Activated naive CD4-positive, alpha-beta T cell treated with anti-CD3 and anti-CD28 coated beads, Interleukin-2, amount 10 ng/mL, durations not matched to agents 7 days and 5 days (primary cell): ENCODE measurements at regions not wholly inside any gene's neighbourhood (a gene's known extent, or its start where the extent isn't known, plus 50 kb on each side); places are given as distances from the start of the nearest gene placed in this dataset.

Source experiments
- CTCF ChIA-PET: fragments of 350-600 bp; sonication (Branson Sonifier 250); formaldehyde crosslinking; loops from one replicate; lab custom pipeline; 2021; ENCODE audit warnings: antibody characterized with exemption; lab: Charles Lee
- DNase-seq: peaks from one replicate; pipeline ENCODE4 v3.0.0-alpha.2; 2020
- H3K27ac Mint-ChIP-seq: one replicate; pipeline ENCODE4 v1.8.0; 2021; ENCODE audit warnings: mild to moderate bottlenecking, moderate library complexity, mixed read lengths
- H3K27me3 Mint-ChIP-seq: one replicate; pipeline ENCODE4 v1.8.0; 2021; ENCODE audit warnings: mild to moderate bottlenecking, mixed read lengths
- H3K36me3 Mint-ChIP-seq: one replicate; pipeline ENCODE4 v1.8.0; 2021; ENCODE audit warnings: mixed read lengths
- H3K4me1 Mint-ChIP-seq: one replicate; pipeline ENCODE4 v1.8.0; 2021; ENCODE audit warnings: mixed read lengths
- H3K4me3 Mint-ChIP-seq: one replicate; pipeline ENCODE4 v1.8.0; 2021; ENCODE audit warnings: mild to moderate bottlenecking, moderate library complexity, mixed read lengths
- H3K9me3 Mint-ChIP-seq: one replicate; pipeline ENCODE4 v1.8.0; 2021; ENCODE audit warnings: mixed read lengths

DNA sequence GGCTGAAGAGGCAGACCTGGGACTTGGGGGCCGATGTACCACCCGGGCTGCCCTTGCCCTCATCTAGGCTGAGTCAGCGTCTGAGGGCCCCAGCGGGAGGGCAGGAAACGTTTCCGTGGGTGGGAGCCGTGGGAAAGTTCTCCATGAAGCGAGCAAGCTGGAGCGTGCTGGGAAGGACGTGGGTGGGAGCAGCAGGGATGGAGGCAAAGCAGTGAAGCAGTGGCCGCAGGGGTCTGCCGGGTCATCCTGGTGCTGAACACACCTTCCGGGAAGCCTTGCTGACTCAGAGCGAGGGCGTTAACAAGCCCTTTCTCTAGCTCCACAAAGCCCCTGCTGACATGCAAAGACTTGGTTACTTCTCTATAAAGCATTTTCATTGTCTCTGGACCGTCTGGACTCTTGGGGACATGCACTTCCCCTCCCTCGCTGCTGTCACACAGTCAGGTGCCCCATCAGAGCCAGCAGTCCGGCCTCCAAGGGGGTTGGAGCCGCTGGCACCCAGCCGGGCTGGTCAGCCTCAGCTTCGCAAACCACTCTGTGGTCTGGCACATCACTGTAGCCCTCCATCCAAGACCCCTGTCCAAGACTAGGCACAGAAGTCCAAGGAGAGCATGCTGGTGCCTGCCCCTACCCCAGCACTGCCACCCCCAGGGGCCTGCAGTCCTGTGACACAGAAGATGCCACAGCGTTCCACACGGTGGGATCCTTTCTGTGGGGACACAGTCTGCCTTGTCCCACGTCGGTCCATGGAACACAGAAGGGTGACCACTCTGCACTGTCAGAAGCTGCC is 115.1 kb upstream of the GPC1 start:
- CTCF ChIA-PET: no interaction called here
- no peaks in the 10 kb centered on the region for H3K9me3 Mint-ChIP-seq
- no peaks in the 10 kb centered on the region for H3K36me3 Mint-ChIP-seq
- peaks cover 14% of the 10 kb centered on the region for H3K27me3 Mint-ChIP-seq
- no peak for DNase-seq
- no peak overlapping the region for H3K27ac Mint-ChIP-seq
- no peak overlapping the region for H3K4me3 Mint-ChIP-seq
- H3K4me1 Mint-ChIP-seq: no peaks in the 10 kb centered on the region

DNA sequence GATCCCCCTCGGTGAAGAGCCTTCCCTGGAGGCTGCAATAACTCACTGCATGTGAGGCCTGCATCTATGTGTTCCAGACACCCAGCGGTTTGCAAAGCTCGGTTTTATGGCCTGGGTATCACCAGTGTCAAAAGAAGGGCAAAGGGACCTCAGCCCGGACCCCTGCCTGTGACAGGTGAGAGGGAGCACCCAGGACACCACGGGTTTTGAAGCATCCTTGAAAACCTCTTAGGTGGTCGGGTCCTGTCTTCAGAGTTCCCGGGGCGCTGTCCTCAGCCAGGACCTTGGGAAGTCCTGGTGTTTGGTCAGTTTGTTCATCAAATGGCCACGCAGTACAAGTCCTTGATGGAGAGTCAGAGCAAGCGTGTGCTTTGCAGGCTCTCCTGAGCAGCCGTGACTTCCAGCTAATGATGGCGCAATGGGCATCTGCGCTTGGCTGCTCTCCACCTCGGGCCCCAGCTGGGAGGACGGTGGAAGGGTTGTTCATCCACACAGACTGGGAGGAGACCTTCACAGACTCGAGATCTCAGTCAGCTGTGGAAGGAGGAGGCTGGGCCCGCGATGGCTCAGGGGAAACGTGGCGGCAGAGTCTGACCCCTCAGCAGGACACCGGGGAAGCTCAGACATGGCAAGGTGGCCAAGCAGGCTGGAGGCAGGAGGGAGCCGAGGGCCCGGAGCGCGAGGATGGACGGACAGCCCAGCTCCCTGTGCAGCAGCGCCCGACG is 113.1 kb upstream of the GPC1 start:
- H3K9me3 Mint-ChIP-seq: no peaks in the 10 kb centered on the region
- H3K36me3 Mint-ChIP-seq: no peaks in the 10 kb centered on the region
- no peak for DNase-seq
- CTCF ChIA-PET: no interaction called here
- H3K4me1 Mint-ChIP-seq: no peaks in the 10 kb centered on the region
- peaks cover 10% of the 10 kb centered on the region for H3K27me3 Mint-ChIP-seq
- no peak overlapping the region for H3K27ac Mint-ChIP-seq
- no peak overlapping the region for H3K4me3 Mint-ChIP-seq

DNA sequence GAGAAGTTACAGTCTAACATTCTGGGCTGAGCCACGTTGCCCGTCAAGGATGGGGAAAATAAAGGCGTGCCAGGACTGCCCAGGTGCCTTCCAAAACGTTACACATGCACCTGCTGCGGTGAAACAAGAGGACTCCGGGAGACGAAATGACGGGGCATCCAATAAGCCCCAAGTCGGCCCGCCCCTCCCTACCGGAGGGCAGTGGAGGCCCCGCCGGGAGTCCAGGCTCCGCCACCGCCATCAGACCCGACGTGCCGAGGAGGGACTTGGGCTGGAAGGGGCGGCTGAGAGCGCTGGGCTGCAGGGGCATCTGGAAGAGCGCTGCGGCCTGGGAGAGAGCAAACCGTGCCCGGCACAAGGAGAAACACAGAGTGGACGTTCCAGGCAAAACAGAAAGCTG is 112.5 kb upstream of the GPC1 start:
- H3K9me3 Mint-ChIP-seq: no peaks in the 10 kb centered on the region
- no peak overlapping the region for H3K4me3 Mint-ChIP-seq
- no peak overlapping the region for H3K27ac Mint-ChIP-seq
- no peaks in the 10 kb centered on the region for H3K36me3 Mint-ChIP-seq
- no peak for DNase-seq
- CTCF ChIA-PET: no interaction called here
- no peaks in the 10 kb centered on the region for H3K4me1 Mint-ChIP-seq
- H3K27me3 Mint-ChIP-seq: peaks cover 10% of the 10 kb centered on the region

DNA sequence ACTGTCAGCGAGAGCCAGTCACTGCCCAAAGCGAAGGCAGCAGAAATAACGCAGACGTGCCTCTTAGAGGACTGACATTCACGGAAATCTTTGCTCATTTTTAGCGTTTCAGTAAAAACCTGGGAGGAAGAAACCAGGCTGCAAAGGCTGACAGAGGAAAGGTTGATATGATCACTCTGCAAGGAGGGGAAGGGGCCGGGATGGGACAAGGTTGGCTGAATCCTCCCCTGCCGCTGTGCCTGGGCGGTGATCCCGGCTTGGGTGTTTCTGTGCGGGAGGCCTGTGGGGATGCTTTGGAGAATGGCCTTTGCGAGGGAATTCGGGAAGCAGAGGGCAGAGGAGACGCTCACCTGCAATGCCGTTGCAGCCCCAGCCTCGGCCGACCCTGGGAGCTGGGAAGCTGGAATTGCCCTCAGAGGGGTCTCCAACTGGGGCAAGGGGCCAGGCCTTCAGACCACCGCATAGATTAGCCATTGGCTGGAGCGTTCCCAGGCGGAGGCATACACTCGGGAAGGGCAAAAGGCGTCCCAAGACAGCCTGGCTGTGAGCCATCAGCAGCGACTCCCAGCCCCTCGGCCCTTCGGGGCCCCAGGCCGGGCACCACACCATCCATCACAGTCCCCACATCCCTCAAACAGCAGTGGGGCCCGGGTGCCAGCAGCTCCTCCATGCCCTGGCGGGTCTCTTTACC is 111.7 kb upstream of the GPC1 start:
- CTCF ChIA-PET: no interaction called here
- Mint-ChIP-seq H3K36me3 (no peaks in the 10 kb centered on the region), H3K4me3 (no peak overlapping the region), H3K4me1 (no peaks in the 10 kb centered on the region), H3K27me3 (peaks cover 6% of the 10 kb centered on the region), H3K9me3 (no peaks in the 10 kb centered on the region), H3K27ac (no peak overlapping the region)
- DNase-seq: no peak

DNA sequence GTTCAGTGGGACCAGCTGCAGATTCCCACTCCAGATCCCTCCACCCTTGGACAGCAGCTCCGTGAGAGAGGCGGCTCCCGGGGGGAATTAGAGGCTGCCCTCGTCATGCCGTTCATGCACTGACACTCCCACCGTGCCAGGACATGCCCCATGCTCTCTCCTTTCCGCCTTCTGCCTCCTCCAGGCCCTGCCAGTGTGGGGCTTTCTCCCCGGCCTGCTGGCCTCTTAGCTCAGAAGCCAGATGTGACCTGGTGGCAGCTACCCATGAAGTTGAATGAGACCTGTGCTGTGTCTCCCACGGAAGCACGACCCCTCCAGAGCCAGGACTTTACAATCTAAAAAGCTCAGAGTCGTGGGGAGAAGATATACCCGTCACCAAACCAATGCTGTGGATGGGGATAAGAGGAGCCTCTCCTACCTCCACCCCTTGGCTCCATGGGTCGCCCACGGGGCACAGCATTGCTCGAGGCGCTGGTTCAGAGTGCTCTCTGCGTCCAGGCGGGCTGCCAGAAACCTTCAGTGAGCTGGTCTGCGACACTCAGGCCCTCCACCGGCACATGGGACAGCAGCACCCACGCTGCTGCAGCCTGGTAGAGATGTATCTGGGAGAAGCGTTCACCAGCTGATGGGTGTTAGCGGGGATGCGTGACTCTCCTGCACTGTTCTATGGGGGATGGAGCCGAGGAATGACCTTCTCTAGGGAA is 111.0 kb upstream of the GPC1 start:
- H3K27ac Mint-ChIP-seq: no peak overlapping the region
- H3K27me3 Mint-ChIP-seq: no peaks in the 10 kb centered on the region
- no peaks in the 10 kb centered on the region for H3K4me1 Mint-ChIP-seq
- no peak for DNase-seq
- CTCF ChIA-PET: no interaction called here
- no peaks in the 10 kb centered on the region for H3K9me3 Mint-ChIP-seq
- no peak overlapping the region for H3K4me3 Mint-ChIP-seq
- no peaks in the 10 kb centered on the region for H3K36me3 Mint-ChIP-seq

DNA sequence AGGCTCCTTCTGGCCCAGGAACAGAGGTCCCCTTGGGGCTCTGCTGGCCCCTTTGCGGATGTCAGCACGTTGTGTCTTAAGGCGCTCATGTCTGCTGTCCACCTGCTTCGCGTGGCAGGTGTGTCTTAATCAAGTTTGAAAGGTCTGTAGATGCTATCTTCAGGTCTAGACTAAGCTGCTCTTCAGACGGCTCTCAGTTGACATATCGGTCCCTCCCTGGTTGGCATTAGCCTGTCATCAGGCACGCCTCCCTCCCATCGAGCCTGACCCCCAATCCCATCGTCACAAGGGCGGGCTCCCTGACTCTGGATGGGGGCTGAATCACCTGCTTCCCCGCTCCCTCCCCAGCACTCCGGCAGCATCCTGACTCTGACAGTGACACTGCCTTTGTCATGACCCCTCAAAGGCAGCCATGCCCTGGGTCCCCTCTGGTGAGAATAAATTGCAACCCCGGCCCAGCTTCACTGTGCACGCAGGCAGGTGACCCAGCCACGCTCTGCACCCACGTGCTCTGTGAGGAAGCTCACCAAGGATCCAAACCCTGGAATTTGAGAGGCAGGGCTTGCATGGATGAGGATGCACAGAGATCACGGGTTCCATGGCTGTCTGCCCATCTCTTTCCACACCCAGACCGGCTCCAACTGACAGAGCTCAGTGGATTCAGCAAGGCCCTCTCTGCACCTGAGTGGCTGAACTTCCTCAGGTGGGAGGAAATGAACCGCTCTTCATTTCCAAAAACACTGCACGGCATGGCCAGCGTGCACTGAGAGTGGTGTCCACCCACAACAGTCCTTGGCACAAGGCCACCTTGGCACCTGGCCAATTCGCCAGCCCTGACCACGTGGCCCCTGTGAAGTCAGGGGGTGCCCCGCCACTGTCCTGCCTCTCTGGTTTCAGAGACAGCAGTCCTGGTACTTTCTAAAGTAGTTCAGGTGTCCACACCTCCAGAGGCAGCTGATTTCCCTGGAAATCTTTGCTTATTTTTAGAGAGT is 110.2 kb upstream of the GPC1 start:
- Mint-ChIP-seq H3K27ac (no peak overlapping the region), H3K27me3 (no peaks in the 10 kb centered on the region)
- no peak for DNase-seq

DNA sequence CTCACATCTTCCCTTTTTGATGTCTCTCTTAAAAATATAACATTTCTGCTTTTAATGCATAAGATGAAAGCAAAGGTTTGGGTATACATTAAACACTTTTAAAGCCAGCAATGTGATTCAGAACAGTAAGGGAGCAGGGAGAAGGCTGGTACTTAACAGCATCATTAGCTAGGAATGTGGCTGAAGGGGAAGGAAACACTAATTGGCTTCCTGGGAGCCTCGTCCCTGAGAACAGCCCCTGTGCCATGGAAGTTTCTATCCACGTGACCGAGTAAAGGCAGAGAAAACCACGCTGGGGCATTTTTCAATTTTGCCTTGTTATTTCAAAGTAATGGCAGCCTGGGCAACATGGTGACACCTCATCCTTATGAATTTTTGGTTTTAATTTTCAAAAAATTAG is 109.2 kb upstream of the GPC1 start:
- H3K27me3 Mint-ChIP-seq: no peaks in the 10 kb centered on the region
- H3K27ac Mint-ChIP-seq: no peak overlapping the region
- H3K4me3 Mint-ChIP-seq: no peak overlapping the region
- no peak for DNase-seq
- no peaks in the 10 kb centered on the region for H3K36me3 Mint-ChIP-seq
- no peaks in the 10 kb centered on the region for H3K4me1 Mint-ChIP-seq
- CTCF ChIA-PET: no interaction called here
- peaks cover 2% of the 10 kb centered on the region for H3K9me3 Mint-ChIP-seq

More for the DNA sequence above, 110.2 kb upstream of the GPC1 start:
- CTCF ChIA-PET: no interaction called here
- no peaks in the 10 kb centered on the region for H3K36me3 Mint-ChIP-seq
- H3K9me3 Mint-ChIP-seq: no peaks in the 10 kb centered on the region
- no peak overlapping the region for H3K4me3 Mint-ChIP-seq
- H3K4me1 Mint-ChIP-seq: no peaks in the 10 kb centered on the region

DNA sequence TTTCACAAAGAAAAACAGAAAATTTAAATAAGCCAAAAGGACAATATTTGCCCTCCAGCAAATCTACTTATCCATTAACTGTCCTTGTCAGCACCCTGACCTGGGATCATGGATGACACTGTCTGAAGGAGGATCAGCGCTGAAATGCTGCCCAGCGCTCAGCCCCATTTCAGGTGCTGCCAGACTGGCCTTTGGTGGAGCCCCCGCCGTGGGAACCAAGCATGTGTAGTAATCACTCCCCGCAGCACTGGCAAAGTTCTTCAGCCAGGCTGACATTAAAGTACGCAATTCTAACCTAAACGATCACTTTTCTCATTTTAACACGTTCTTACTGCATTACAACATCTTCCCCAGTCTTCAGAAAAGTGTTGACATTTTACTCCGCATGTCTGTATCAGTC is 108.6 kb upstream of the GPC1 start:
- Mint-ChIP-seq H3K36me3 (no peaks in the 10 kb centered on the region), H3K4me3 (no peak overlapping the region), H3K4me1 (no peaks in the 10 kb centered on the region), H3K9me3 (peaks cover 5% of the 10 kb centered on the region), H3K27ac (no peak overlapping the region), H3K27me3 (no peaks in the 10 kb centered on the region)
- no peak for DNase-seq
- CTCF ChIA-PET: no interaction called here

DNA sequence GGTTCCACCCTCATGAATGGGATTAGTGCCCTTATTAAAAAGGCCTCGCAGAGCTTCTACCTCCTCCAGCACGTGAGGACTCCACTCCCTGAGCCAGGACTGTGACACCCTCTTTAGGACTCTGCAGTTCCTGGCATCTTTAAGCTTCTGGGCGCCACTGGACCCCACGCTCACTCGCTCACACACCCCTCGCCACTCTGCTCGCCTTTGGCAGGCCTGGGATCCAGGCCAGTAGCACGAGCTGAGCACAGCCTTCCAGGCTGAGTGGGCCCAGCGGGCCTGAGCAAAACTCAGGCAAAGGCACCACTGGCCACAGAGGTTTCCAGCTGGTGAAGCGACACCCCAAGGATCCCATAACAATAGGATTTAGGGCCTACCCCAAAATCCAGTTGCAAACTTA is 107.9 kb upstream of the GPC1 start:
- H3K4me3 Mint-ChIP-seq: no peak overlapping the region
- H3K4me1 Mint-ChIP-seq: no peaks in the 10 kb centered on the region
- H3K27me3 Mint-ChIP-seq: no peaks in the 10 kb centered on the region
- H3K9me3 Mint-ChIP-seq: peaks cover 7% of the 10 kb centered on the region
- H3K36me3 Mint-ChIP-seq: no peaks in the 10 kb centered on the region
- no peak overlapping the region for H3K27ac Mint-ChIP-seq
- no peak for DNase-seq
- CTCF ChIA-PET: no interaction called here

DNA sequence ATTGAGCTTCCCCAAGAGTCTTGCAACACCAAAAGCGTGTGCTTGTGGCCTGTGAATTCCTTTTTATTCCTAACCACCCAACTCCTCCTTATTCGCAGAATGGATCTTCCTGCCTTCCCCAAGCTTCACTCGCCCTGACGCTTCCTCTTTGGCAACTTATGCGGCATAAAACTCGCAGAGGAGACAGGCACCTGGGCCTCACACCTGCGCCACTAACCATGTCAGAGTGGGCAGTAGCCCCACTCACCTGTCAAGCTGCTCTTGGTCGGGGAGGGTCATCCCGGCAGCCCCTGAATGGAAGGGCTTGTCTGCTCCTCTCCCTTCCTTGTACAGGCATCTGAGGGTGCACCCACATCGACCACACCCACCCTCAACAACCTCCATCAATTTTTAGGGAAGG is 106.9 kb upstream of the GPC1 start:
- no peaks in the 10 kb centered on the region for H3K36me3 Mint-ChIP-seq
- no peak for DNase-seq
- no peak overlapping the region for H3K4me3 Mint-ChIP-seq
- H3K27me3 Mint-ChIP-seq: no peaks in the 10 kb centered on the region
- no peaks in the 10 kb centered on the region for H3K4me1 Mint-ChIP-seq
- CTCF ChIA-PET: no interaction called here
- H3K27ac Mint-ChIP-seq: no peak overlapping the region
- peaks cover 7% of the 10 kb centered on the region for H3K9me3 Mint-ChIP-seq

DNA sequence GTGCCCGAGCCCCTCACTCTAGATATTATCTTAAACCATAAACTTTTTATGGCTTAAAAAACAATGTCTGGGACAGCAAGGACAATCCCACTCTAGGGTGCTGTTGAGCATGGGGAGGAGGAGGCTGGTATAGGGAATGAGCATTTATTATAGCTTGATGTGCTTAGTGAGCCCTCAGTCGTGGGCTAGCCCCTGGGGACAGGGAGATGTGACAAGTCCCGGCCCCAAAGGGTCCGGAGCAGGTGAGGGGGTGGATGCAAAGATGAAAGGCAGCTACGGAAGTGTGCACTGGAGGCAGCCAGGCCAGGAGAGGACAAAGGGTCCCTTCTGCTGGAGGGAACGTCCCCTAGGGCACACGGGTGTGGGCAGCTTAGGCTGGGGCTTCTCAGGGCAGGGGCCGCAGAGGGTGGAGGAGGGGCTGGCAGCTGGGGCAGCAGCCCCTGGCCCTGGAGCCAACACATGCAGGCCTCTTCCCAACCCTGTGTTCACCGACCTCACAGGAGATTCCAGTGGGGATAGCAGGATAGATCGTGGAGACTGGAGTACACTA is 106.3 kb upstream of the GPC1 start:
- DNase-seq: no peak
- Mint-ChIP-seq H3K27ac (no peak overlapping the region), H3K36me3 (no peaks in the 10 kb centered on the region), H3K27me3 (no peaks in the 10 kb centered on the region), H3K9me3 (peaks cover 7% of the 10 kb centered on the region), H3K4me3 (no peak overlapping the region), H3K4me1 (no peaks in the 10 kb centered on the region)
- CTCF ChIA-PET: no interaction called here

DNA sequence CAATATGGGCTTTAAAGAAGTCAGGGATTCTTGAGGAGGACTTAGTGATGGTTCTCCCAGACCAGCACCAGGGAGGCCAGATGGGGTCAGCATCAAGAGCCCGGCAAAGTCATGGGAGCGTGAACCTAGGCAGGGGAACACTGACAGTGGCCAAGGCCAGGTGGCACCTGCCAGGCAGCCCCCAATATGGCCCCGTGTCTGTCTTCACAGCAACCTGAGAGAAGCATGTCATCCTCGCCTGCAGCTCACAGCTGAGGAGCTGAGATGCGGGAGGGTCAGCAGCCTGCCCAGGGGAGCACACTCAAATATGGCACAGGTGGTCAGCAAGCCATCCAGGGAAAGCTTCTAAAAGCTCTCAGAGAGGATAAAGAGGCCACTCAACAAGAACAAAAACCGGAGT is 105.7 kb upstream of the GPC1 start:
- Mint-ChIP-seq H3K27me3 (no peaks in the 10 kb centered on the region), H3K9me3 (peaks cover 7% of the 10 kb centered on the region), H3K36me3 (no peaks in the 10 kb centered on the region), H3K27ac (no peak overlapping the region), H3K4me3 (no peak overlapping the region), H3K4me1 (no peaks in the 10 kb centered on the region)
- CTCF ChIA-PET: no interaction called here
- no peak for DNase-seq

DNA sequence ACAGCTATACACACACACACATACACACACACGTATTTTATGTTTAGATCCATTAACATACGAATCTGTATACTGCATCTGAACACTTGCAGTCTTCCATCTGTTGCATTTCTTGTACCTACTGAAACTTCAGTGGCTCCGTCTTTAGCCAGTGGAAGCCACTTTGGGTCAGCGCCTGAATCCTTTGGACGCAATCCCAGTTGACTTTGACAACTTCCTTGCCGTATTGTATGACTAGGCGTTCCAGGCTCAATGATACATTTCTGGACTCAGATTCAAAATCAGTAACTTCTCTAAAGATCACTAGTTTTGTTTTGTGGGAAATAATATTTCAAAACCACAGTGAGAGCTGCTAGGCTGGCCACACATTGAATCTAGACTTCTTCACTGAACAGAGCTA is 101.5 kb upstream of the GPC1 start:
- Mint-ChIP-seq H3K4me3 (no peak overlapping the region), H3K9me3 (peaks cover 7% of the 10 kb centered on the region), H3K27me3 (peaks cover 16% of the 10 kb centered on the region), H3K36me3 (no peaks in the 10 kb centered on the region), H3K27ac (no peak overlapping the region), H3K4me1 (no peaks in the 10 kb centered on the region)
- DNase-seq: no peak
- CTCF ChIA-PET: no interaction called here
